Activated gamma-delta T cell (primary cell): ENCODE measurements at regions not wholly inside any gene's neighbourhood (a gene's known extent, or its start where the extent isn't known, plus 50 kb on each side); places are given as distances from the start of the nearest gene placed in this dataset.
"Not testable (repeated sequence)": the region's sequence is repeated elsewhere in the genome, so short reads cannot be mapped to it uniquely, and the experiment has no call there.

Experiments
- DNase-seq: peaks from one replicate; lab custom pipeline; 2025; lab: John Stamatoyannopoulos, UW

GRCh38 chrX:109782994-109783700, 50.1 kb upstream of the ACSL4 start:
- DNase-seq, result no peak

- DNase-seq, result no peak
Measured at GRCh38 chrX:109783701-109784079, 50.6 kb upstream of the ACSL4 start.

- no peak for DNase-seq
Measured at GRCh38 chrX:109785053-109785452, 52.0 kb upstream of the ACSL4 start.

GRCh38 chrX:109790511-109790910, 57.5 kb upstream of the ACSL4 start:
- not testable (repeated sequence) for DNase-seq

- no peak for DNase-seq
Measured at GRCh38 chrX:109793191-109793590, 60.1 kb upstream of the ACSL4 start.

GRCh38 chrX:109795682-109796081, 62.6 kb upstream of the ACSL4 start:
- no peak for DNase-seq

GRCh38 chrX:109797311-109797975, 64.4 kb upstream of the ACSL4 start:
- DNase-seq, result no peak

- no peak for DNase-seq
Measured at GRCh38 chrX:109812236-109812635, 79.2 kb upstream of the ACSL4 start.

GRCh38 chrX:109813236-109813635, 80.2 kb upstream of the ACSL4 start:
- no peak for DNase-seq

- no peak for DNase-seq
Measured at GRCh38 chrX:109818976-109819375, 85.9 kb upstream of the ACSL4 start.

- DNase-seq, result no peak
Measured at GRCh38 chrX:109822861-109823260, 89.8 kb upstream of the ACSL4 start.

GRCh38 chrX:109826954-109827708, 94.1 kb upstream of the ACSL4 start:
- no peak for DNase-seq

- DNase-seq, result no peak
Measured at GRCh38 chrX:109827772-109828171, 94.7 kb upstream of the ACSL4 start.

GRCh38 chrX:109830157-109830703, 97.2 kb upstream of the ACSL4 start:
- DNase-seq, result no peak

- no peak for DNase-seq
Measured at GRCh38 chrX:109830704-109831206, 97.7 kb upstream of the ACSL4 start.

GRCh38 chrX:109831326-109831985, 98.4 kb upstream of the ACSL4 start:
- DNase-seq, result no peak

- DNase-seq, result no peak
Measured at GRCh38 chrX:109839694-109840567, 106.9 kb upstream of the ACSL4 start.

- no peak for DNase-seq
Measured at GRCh38 chrX:109840585-109840984, 107.5 kb upstream of the ACSL4 start.

GRCh38 chrX:109841257-109841656, 108.2 kb upstream of the ACSL4 start:
- DNase-seq, result no peak

- no peak for DNase-seq
Measured at GRCh38 chrX:109841869-109842579, 109.0 kb upstream of the ACSL4 start.
